HUES6 (cell line): ENCODE measurements at regions not wholly inside any gene's neighbourhood (a gene's known extent, or its start where the extent isn't known, plus 50 kb on each side); places are given as distances from the start of the nearest gene placed in this dataset.

Source experiments
- H3K27ac ChIP-seq: 2 replicates; pipeline ENCODE4 v1.7.0; 2013; ENCODE audit warnings: low read depth, mild to moderate bottlenecking, low read length, inconsistent platforms
- H3K27me3 ChIP-seq: 2 replicates; pipeline ENCODE4 v1.6.1; 2013; ENCODE audit warnings: low read length; ENCODE audit not compliant: control insufficient read depth, insufficient read depth
- H3K36me3 ChIP-seq: 2 replicates; pipeline ENCODE4 v1.6.1; 2013; ENCODE audit warnings: low read length; ENCODE audit not compliant: control insufficient read depth, insufficient read depth
- H3K4me1 ChIP-seq: 2 replicates; pipeline ENCODE4 v1.6.1; 2013; ENCODE audit warnings: low read length; ENCODE audit not compliant: control insufficient read depth, insufficient read depth
- H3K4me3 ChIP-seq: 2 replicates; pipeline ENCODE4 v1.5.1; 2013; ENCODE audit warnings: low read depth, low read length
- H3K9ac ChIP-seq: one replicate; pipeline ENCODE4 v1.6.1; 2013; ENCODE audit warnings: mild to moderate bottlenecking, low read length
- H3K9me3 ChIP-seq: 2 replicates; pipeline ENCODE4 v1.6.1; 2013; ENCODE audit warnings: low read depth, low read length; ENCODE audit not compliant: control insufficient read depth, insufficient read depth

DNA sequence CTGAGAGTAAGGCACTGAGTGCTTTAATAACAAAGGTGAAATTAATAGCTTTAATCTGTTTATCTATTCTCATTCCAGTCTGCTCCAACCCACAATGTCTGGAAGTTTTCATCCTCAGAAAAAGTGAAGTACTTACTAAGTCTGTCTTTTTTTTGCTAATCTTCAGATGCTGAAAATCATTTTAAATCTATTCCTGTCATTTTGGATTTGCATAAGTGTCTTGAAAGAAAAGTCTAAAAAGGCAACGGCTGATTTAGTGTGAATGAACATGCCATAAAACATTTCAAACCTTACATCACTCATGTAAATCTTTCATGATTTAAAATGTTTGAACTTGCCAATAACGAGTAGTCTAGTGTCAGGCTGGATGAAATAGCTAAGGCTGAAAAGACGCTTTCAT is 685.6 kb downstream of the RPS29 start:
- H3K36me3 ChIP-seq: no peaks in the 10 kb centered on the region
- H3K27ac ChIP-seq: no peak overlapping the region
- peaks cover 3% of the 10 kb centered on the region; the same call in 1 of the 2 replicates for H3K4me1 ChIP-seq
- H3K27me3 ChIP-seq: no peaks in the 10 kb centered on the region
- H3K9ac ChIP-seq: no peak overlapping the region
- H3K9me3 ChIP-seq: no peaks in the 10 kb centered on the region
- no peak overlapping the region for H3K4me3 ChIP-seq

GRCh38 chr14:48890333-48890732 is 695.8 kb downstream of the RPS29 start:
- no peaks in the 10 kb centered on the region for H3K36me3 ChIP-seq
- H3K9me3 ChIP-seq: no peaks in the 10 kb centered on the region
- no peaks in the 10 kb centered on the region for H3K27me3 ChIP-seq
- H3K9ac ChIP-seq: no peak overlapping the region
- no peak overlapping the region for H3K4me3 ChIP-seq
- no peaks in the 10 kb centered on the region for H3K4me1 ChIP-seq
- no peak overlapping the region for H3K27ac ChIP-seq

- Histone ChIP-seq H3K4me3 (no peak overlapping the region), H3K4me1 (no peaks in the 10 kb centered on the region), H3K9me3 (no peaks in the 10 kb centered on the region), H3K9ac (no peak overlapping the region), H3K36me3 (no peaks in the 10 kb centered on the region), H3K27ac (no peak overlapping the region), H3K27me3 (no peaks in the 10 kb centered on the region)
Observed at GRCh38 chr14:48876806-48877340, 709.3 kb downstream of the RPS29 start.

GRCh38 chr14:48874711-48875110 is 711.5 kb downstream of the RPS29 start:
- Histone ChIP-seq H3K27ac (no peak overlapping the region), H3K9me3 (no peaks in the 10 kb centered on the region), H3K4me1 (no peaks in the 10 kb centered on the region), H3K36me3 (no peaks in the 10 kb centered on the region), H3K4me3 (no peak overlapping the region), H3K9ac (no peak overlapping the region), H3K27me3 (no peaks in the 10 kb centered on the region)

GRCh38 chr14:48857366-48857765 is 728.8 kb downstream of the RPS29 start:
- H3K36me3 ChIP-seq: no peaks in the 10 kb centered on the region

DNA sequence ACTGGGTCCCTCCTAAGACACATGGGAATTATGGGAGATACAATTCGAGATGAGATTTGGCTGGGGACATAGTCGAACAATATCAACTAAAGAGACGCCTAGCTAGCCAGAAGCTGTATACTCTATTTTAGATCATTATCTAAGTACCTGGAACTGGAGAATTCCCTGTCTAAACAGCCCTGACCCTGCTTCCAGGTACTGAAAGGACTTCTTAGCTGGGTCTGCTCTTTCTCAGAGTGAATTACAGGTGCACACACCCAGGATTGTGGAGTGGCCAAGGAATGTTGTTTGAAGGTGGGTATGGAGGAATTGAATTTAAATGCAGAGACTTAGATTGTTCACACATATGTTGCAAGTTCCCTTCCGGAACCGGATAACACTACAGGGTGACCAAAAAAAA is 733.0 kb downstream of the RPS29 start:
- H3K4me3 ChIP-seq: no peak overlapping the region
- no peaks in the 10 kb centered on the region for H3K4me1 ChIP-seq
- H3K27ac ChIP-seq: no peak overlapping the region
- H3K9ac ChIP-seq: no peak overlapping the region
- no peaks in the 10 kb centered on the region for H3K27me3 ChIP-seq
- H3K36me3 ChIP-seq: no peaks in the 10 kb centered on the region
- no peaks in the 10 kb centered on the region for H3K9me3 ChIP-seq

More at GRCh38 chr14:48857366-48857765, 728.8 kb downstream of the RPS29 start:
- Histone ChIP-seq H3K9ac (no peak overlapping the region), H3K27me3 (no peaks in the 10 kb centered on the region), H3K4me1 (no peaks in the 10 kb centered on the region), H3K9me3 (no peaks in the 10 kb centered on the region), H3K4me3 (no peak overlapping the region), H3K27ac (no peak overlapping the region)

GRCh38 chr14:48849741-48850322 is 736.3 kb downstream of the RPS29 start:
- Histone ChIP-seq H3K9me3 (no peaks in the 10 kb centered on the region), H3K36me3 (no peaks in the 10 kb centered on the region), H3K27ac (no peak overlapping the region), H3K9ac (no peak overlapping the region), H3K4me3 (no peak overlapping the region), H3K27me3 (no peaks in the 10 kb centered on the region), H3K4me1 (no peaks in the 10 kb centered on the region)

DNA sequence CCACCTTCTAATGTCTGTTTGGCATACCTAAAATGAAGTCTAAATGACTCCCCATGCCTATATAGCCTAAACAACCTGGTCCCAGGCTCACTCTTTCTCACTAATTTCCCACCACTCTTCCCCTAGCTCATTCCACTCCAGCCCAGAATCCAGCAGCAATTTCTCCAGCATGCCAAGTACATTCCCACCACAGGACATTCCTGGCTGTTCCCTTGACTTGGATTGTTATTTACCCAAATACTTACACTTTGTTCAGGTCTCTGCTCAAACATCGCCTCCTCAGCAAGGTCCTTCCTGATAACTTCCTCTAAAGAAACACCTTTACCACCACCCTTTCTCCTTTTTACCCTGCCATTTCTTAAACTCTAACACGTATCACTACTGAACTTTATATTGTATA is 743.4 kb downstream of the RPS29 start:
- Histone ChIP-seq H3K27me3 (no peaks in the 10 kb centered on the region), H3K27ac (no peak overlapping the region), H3K9ac (no peak overlapping the region), H3K4me3 (no peak overlapping the region), H3K9me3 (no peaks in the 10 kb centered on the region), H3K36me3 (no peaks in the 10 kb centered on the region), H3K4me1 (no peaks in the 10 kb centered on the region)

DNA sequence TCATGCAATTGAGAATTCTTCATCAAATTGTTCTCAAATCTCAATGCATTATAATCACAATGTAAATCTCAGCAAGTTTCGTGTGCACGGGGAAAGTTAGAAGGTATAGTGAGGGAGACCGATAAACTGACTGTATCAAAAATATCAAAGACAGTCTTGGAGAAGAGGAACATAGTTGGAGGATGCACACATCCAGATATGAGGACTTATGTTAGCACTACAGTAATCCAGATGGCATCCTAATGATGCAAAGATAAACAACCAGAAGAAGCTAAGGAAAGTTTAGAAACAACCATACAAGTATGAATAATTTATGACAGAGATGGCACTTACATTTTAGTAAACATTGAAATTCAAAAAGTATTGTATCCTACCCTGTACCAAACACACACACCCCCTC is 760.1 kb downstream of the RPS29 start:
- Histone ChIP-seq H3K9ac (no peak overlapping the region), H3K4me1 (no peaks in the 10 kb centered on the region), H3K4me3 (no peak overlapping the region), H3K27ac (no peak overlapping the region), H3K36me3 (no peaks in the 10 kb centered on the region), H3K27me3 (no peaks in the 10 kb centered on the region), H3K9me3 (no peaks in the 10 kb centered on the region)

DNA sequence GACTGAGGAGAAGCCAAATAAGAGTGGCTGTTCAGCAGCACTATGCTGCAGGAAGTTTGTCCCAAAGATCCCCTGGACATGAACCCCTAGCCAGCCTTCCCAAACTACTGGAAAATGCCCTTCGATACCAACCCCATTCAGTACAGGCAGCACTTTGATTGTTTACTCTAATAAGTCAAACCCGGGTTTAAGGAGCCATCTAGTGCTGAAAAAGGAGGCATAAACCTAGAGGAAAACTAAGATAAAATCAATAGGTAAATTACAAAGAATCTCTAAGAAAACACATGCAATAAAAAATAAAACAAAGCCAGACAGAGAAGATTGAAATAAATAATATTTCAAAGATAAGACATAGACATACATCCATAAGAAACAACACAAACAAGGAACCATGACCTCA is 771.6 kb downstream of the RPS29 start:
- no peak overlapping the region for H3K27ac ChIP-seq
- H3K9me3 ChIP-seq: no peaks in the 10 kb centered on the region
- H3K36me3 ChIP-seq: no peaks in the 10 kb centered on the region
- H3K4me3 ChIP-seq: no peak overlapping the region
- no peaks in the 10 kb centered on the region for H3K4me1 ChIP-seq
- H3K27me3 ChIP-seq: peaks cover 25% of the 10 kb centered on the region
- H3K9ac ChIP-seq: no peak overlapping the region

DNA sequence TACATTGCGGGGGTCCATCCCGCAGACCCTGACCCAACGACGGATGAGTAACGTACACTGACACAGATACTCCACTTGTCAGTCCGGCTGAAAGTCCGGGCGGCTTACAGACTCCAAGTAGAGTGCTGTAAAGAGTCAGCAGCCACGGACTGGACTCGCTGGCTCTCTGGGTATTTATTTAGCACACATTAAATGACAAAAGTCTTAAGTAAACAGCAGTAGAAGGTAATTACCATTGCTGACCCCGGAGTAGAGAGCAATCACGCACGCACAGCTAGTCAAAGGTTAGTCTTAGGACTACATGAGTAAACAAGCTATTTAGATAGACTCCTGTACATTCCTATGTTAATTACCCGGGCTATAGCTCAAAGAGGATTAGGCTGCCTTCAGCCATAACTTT is 780.9 kb downstream of the RPS29 start:
- Histone ChIP-seq H3K4me1 (peaks cover 4% of the 10 kb centered on the region; the same call in 1 of the 2 replicates), H3K4me3 (no peak overlapping the region), H3K9ac (no peak overlapping the region), H3K27me3 (peaks cover 93% of the 10 kb centered on the region), H3K9me3 (0 out of 2 replicates have a peak, but pooled peaks cover 4% of the 10 kb centered on the region), H3K27ac (no peak overlapping the region), H3K36me3 (no peaks in the 10 kb centered on the region)
